Endothelial cell of umbilical vein (primary cell): ENCODE measurements at regions not wholly inside any gene's neighbourhood (a gene's known extent, or its start where the extent isn't known, plus 50 kb on each side); places are given as distances from the start of the nearest gene placed in this dataset.

Experiments
- BruUV-seq: library from RNA; stranded (reverse); fragments of 400-500 nt; replicated peaks from 2 replicates; lab custom pipeline; 2021; lab: Mats Ljungman, UMichigan
- CTCF ChIA-PET: fragments of 300-600, 350-600 bp; sonication (Branson Sonifier 250); formaldehyde crosslinking; loops from one replicate; lab custom pipeline; 2021; ENCODE audit warnings: antibody characterized with exemption, inconsistent platforms; lab: Charles Lee
- POLR2A ChIA-PET: fragments of 300-600, 350-600 bp; sonication (Branson Sonifier 250); formaldehyde crosslinking; loops from one replicate; lab custom pipeline; 2021; ENCODE audit warnings: antibody characterized with exemption, inconsistent platforms; lab: Charles Lee
- DNase-seq: peaks from one replicate; pipeline ENCODE4 v3.0.0-alpha.2; 2011; ENCODE audit warnings: low read depth, low spot score
- FAIRE-seq: peaks from 2 replicates; lab custom pipeline; 2011; peaks lifted over from hg19 to GRCh38; lab: Jason Lieb, UNC
- H2AFZ ChIP-seq: 2 replicates; pipeline ENCODE4 v1.6.0; 2012; ENCODE audit warnings: low read depth, low read length, control low read depth, inconsistent platforms
- H3K27ac ChIP-seq: 2 replicates; pipeline ENCODE4 v1.5.1; 2011; ENCODE audit warnings: low read depth, mild to moderate bottlenecking, control low read depth, low read length, moderate library complexity; ENCODE audit not compliant: insufficient read depth
- H3K27me3 ChIP-seq, 2 experiments: 2 replicates each; pipeline versions ENCODE4 v1.6.0 to v1.6.1; 2011; ENCODE audit warnings: low read length in 2 of 2, mixed read lengths in 1 of 2; ENCODE audit not compliant: control insufficient read depth in 2 of 2, insufficient read depth in 2 of 2
- H3K36me3 ChIP-seq, 2 experiments: 2 replicates in 1 of 2; 3 replicates in 1 of 2; pipeline ENCODE4 v1.5.1; 2011; ENCODE audit warnings: low read length in 2 of 2, mild to moderate bottlenecking in 1 of 2, moderate library complexity in 1 of 2; ENCODE audit not compliant: control insufficient read depth in 2 of 2, insufficient read depth in 2 of 2; ENCODE audit errors: extremely low read depth in 1 of 2
- H3K4me1 ChIP-seq: 3 replicates; pipeline ENCODE4 v1.5.1; 2011; ENCODE audit warnings: mild to moderate bottlenecking, low read length; ENCODE audit not compliant: control insufficient read depth, insufficient read depth; ENCODE audit errors: extremely low read depth
- H3K4me2 ChIP-seq: 2 replicates; pipeline ENCODE4 v1.6.1; 2011; ENCODE audit warnings: low read length, control low read depth, mixed read lengths; ENCODE audit not compliant: insufficient read depth
- H3K4me3 ChIP-seq, 3 experiments: fragments of 200-600 bp in 1 of 3; sonication (generic), shearing (Covaris generic) in 1 of 3; replicated peaks in 1 of 3; 2 replicates each; pipeline ENCODE4 v1.5.1; 2011 to 2016; ENCODE audit warnings: control low read depth in 3 of 3, low read length in 3 of 3, mild to moderate bottlenecking in 2 of 3, inconsistent platforms in 1 of 3, low read depth in 1 of 3, moderate library complexity in 1 of 3; ENCODE audit not compliant: insufficient read depth in 1 of 3
- H3K79me2 ChIP-seq: 2 replicates; pipeline ENCODE4 v1.6.0; 2012; ENCODE audit warnings: low read length, inconsistent platforms; ENCODE audit not compliant: control insufficient read depth, insufficient read depth
- H3K9ac ChIP-seq: replicated peaks from 2 replicates; pipeline ENCODE3; 2011; ENCODE audit warnings: low read length, control low read depth; ENCODE audit not compliant: insufficient read depth; ENCODE audit errors: extremely low read depth
- H3K9me1 ChIP-seq: replicated peaks from 3 replicates; pipeline ENCODE4 v1.6.0; 2011; ENCODE audit warnings: mild to moderate bottlenecking, low read length; ENCODE audit not compliant: control insufficient read depth, insufficient read depth; ENCODE audit errors: extremely low read depth
- H3K9me3 ChIP-seq: replicated peaks from 2 replicates; pipeline ENCODE4 v1.5.1; 2012; ENCODE audit warnings: low read length, inconsistent platforms; ENCODE audit not compliant: control insufficient read depth, insufficient read depth
- H4K20me1 ChIP-seq: replicated peaks from 2 replicates; pipeline ENCODE3; 2011; ENCODE audit warnings: mild to moderate bottlenecking, low read length; ENCODE audit not compliant: control insufficient read depth, insufficient read depth; ENCODE audit errors: extremely low read depth
- EZH2 ChIP-seq: IDR thresholded peaks from 2 replicates; pipeline ENCODE4 v1.6.1; 2012; ENCODE audit warnings: borderline replicate concordance, low read depth, mild to moderate bottlenecking, moderate library complexity, low read length, inconsistent platforms; ENCODE audit not compliant: severe bottlenecking
- FOS ChIP-seq: IDR thresholded peaks from 2 replicates; pipeline ENCODE4 v1.6.1; 2011; ENCODE audit warnings: mild to moderate bottlenecking, low read length, moderate library complexity, borderline replicate concordance; ENCODE audit not compliant: insufficient read depth
- GATA2 ChIP-seq: IDR thresholded peaks from 2 replicates; pipeline ENCODE4 v1.7.0; 2011; ENCODE audit warnings: low read depth, mild to moderate bottlenecking, moderate library complexity, mixed read lengths, low read length; ENCODE audit not compliant: insufficient read length, insufficient read depth
- JUN ChIP-seq: IDR thresholded peaks from 2 replicates; pipeline ENCODE4 v1.6.1; 2011; ENCODE audit warnings: borderline replicate concordance, low read depth; ENCODE audit not compliant: insufficient read length, insufficient read depth
- MYC ChIP-seq: IDR thresholded peaks from one replicate; pipeline ENCODE4 v1.6.1; 2011; ENCODE audit warnings: mild to moderate bottlenecking, low read depth, low read length
- POLR2A ChIP-seq: IDR thresholded peaks from 2 replicates; pipeline ENCODE4 v1.6.1; 2012; ENCODE audit warnings: low read depth, mild to moderate bottlenecking, control low read depth, low read length
- POLR2AphosphoS5 ChIP-seq: IDR thresholded peaks from 2 replicates; pipeline ENCODE4 v1.6.1; 2012; ENCODE audit warnings: low read depth, mild to moderate bottlenecking, control low read depth, low read length, moderate library complexity; ENCODE audit not compliant: insufficient read depth
- dilution Hi-C: fragments of 300-500 bp; cut with MboI; formaldehyde crosslinking; loops from one replicate; pipeline ENCODE4 v1.15.0; 2019; ENCODE audit warnings: low sequenced_read_pairs; ENCODE audit not compliant: extremely low pct_ligation_motif_present
- intact Hi-C: fragments of 100-400 bp; cut with micrococcal nuclease; formaldehyde crosslinking; loops from one replicate; pipeline ENCODE4 v1.10.0; 2022
- TF ChIP-seq, protein P1 (sequence below), 2 donors: IDR thresholded peaks; 1 replicate in 1 of 2; 2 replicates in 1 of 2; pipeline ENCODE4 v1.5.1; 2011; ENCODE audit warnings: low read length in 2 of 2, mild to moderate bottlenecking in 2 of 2, moderate library complexity in 2 of 2, control low read depth in 1 of 2, inconsistent platforms in 1 of 2, low read depth in 1 of 2; ENCODE audit not compliant: insufficient read depth in 1 of 2; ENCODE audit errors: extremely low read depth in 1 of 2
- TF ChIP-seq, protein P2 (sequence below): IDR thresholded peaks from 2 replicates; pipeline ENCODE4 v1.6.1; 2011; ENCODE audit not compliant: insufficient read depth, insufficient read length

DNA sequence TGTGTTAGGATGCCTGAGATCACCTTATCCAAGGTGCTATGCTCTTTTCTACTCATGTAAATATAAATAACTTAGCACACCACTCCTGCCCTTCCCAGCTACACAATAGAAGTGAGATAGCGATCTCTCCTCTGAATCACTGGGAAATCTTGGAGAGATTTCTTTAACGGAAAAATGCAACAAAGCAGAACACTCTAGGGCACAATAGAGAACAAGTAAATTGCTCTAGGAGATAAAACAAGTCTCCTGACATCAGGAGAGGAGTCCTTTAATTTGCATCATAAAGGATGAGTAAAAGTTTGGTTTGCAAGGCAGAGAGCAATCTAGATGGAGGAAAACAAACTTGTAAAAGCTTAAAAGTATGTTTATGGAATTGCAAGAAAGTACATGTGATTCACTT is 224.1 kb downstream of the PAX3 start:
- Histone ChIP-seq H3K79me2 (no peaks in the 10 kb centered on the region), H3K4me1 (no peaks in the 10 kb centered on the region), H3K27ac (no peak overlapping the region), H3K4me3 (no peak overlapping the region), H4K20me1 (no peaks in the 10 kb centered on the region), H3K9me1 (no peaks in the 10 kb centered on the region), H3K27me3 (no peaks in the 10 kb centered on the region), H3K36me3 (no peaks in the 10 kb centered on the region), H3K4me2 (no peak overlapping the region), H2AFZ (no peak overlapping the region), H3K9ac (no peak overlapping the region), H3K9me3 (no peaks in the 10 kb centered on the region)
- no peak for TF ChIP-seq POLR2A
- TF ChIP-seq GATA2 = peak; percentile 47
- no peak for TF ChIP-seq POLR2AphosphoS5
- intact Hi-C loops (no loop called here), dilution Hi-C loops (no loop called here)
- BruUV-seq = no TSS peak
- FAIRE-seq (no peak), DNase-seq (no peak)
- POLR2A ChIA-PET = no interaction called here
- CTCF ChIA-PET = no interaction called here

DNA sequence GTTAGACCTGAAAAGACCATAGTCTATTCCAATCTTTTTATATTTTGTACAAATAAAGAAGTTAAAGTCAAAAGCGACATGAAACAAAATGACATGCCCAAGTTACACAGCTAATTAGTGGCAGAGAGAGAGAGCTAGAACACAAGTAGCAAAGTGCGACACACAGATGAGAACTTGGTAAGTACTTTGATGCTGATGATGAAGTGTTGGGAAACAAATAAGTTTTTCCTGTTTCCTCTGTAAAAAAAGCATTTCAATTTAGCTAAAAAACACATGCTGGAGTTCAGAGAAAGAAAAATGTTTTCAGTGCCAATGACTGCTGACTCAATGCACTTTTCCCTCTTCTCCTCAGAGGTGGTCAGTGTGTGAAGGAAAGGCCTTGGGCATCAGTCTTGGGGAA is 226.9 kb downstream of the PAX3 start:
- POLR2A ChIA-PET = no interaction called here
- no peaks in the 10 kb centered on the region for H3K9me1 ChIP-seq

More for the DNA sequence above, 226.9 kb downstream of the PAX3 start:
- Histone ChIP-seq H3K36me3 (no peaks in the 10 kb centered on the region), H3K27me3 (no peaks in the 10 kb centered on the region), H3K9me3 (no peaks in the 10 kb centered on the region), H3K4me3 (no peak overlapping the region), H3K79me2 (no peaks in the 10 kb centered on the region), H3K4me2 (no peak overlapping the region), H2AFZ (no peak overlapping the region), H3K27ac (no peak overlapping the region), H3K4me1 (no peaks in the 10 kb centered on the region), H4K20me1 (no peaks in the 10 kb centered on the region), H3K9ac (no peak overlapping the region)
- TF ChIP-seq, protein P1, sequence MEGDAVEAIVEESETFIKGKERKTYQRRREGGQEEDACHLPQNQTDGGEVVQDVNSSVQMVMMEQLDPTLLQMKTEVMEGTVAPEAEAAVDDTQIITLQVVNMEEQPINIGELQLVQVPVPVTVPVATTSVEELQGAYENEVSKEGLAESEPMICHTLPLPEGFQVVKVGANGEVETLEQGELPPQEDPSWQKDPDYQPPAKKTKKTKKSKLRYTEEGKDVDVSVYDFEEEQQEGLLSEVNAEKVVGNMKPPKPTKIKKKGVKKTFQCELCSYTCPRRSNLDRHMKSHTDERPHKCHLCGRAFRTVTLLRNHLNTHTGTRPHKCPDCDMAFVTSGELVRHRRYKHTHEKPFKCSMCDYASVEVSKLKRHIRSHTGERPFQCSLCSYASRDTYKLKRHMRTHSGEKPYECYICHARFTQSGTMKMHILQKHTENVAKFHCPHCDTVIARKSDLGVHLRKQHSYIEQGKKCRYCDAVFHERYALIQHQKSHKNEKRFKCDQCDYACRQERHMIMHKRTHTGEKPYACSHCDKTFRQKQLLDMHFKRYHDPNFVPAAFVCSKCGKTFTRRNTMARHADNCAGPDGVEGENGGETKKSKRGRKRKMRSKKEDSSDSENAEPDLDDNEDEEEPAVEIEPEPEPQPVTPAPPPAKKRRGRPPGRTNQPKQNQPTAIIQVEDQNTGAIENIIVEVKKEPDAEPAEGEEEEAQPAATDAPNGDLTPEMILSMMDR (IDR thresholded peaks at IDR 0.05; ENCODE audit: extremely low read depth in 1 of 2, insufficient read depth in 1 of 2, low read depth in 1 of 2, low read length in 2 of 2) = no peak
- TF ChIP-seq POLR2AphosphoS5 = no peak
- TF ChIP-seq JUN = no peak
- no peak for TF ChIP-seq EZH2
- no peak for TF ChIP-seq GATA2
- TF ChIP-seq POLR2A = no peak
- TF ChIP-seq, protein P2, sequence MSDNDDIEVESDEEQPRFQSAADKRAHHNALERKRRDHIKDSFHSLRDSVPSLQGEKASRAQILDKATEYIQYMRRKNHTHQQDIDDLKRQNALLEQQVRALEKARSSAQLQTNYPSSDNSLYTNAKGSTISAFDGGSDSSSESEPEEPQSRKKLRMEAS = no peak
- no peak for TF ChIP-seq MYC
- TF ChIP-seq FOS = no peak
- CTCF ChIA-PET = no interaction called here
- DNase-seq (no peak), FAIRE-seq (no peak)
- dilution Hi-C loops (no loop called here), intact Hi-C loops (no loop called here)
- BruUV-seq = no TSS peak
